Stimulated activated CD8-positive, alpha-beta memory T cell treated with anti-CD3 and anti-CD28 coated beads, Interleukin-2, amount 100 ng/mL, for 48 hours (primary cell): ENCODE measurements at regions not wholly inside any gene's neighbourhood (a gene's known extent, or its start where the extent isn't known, plus 50 kb on each side); places are given as distances from the start of the nearest gene placed in this dataset.

Source experiments
- DNase-seq, 2 donors: peaks; one replicate each; pipeline ENCODE4 v3.0.0-alpha.2; 2020; ENCODE audit warnings: low read depth in 2 of 2

DNA sequence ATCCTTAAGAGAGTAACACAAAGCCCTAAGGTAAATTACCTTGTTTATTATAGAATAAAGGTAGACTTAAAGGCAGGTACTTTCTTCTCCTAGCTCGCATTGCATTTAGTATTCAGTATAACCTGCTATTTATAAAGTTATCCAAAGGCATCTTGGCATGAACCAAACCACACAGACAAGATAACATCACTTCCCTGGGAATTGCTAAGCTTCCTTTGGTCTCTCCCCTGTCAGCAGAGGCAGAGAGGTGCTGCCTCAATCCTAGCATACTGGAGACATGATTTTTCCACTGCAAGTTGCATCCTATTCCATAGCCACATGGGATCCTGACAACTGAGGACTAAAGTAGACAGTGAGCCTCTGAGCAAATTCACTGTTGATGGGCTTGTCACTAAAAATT, 101.7 kb upstream of the IL6 start:
- no peak for DNase-seq

DNA sequence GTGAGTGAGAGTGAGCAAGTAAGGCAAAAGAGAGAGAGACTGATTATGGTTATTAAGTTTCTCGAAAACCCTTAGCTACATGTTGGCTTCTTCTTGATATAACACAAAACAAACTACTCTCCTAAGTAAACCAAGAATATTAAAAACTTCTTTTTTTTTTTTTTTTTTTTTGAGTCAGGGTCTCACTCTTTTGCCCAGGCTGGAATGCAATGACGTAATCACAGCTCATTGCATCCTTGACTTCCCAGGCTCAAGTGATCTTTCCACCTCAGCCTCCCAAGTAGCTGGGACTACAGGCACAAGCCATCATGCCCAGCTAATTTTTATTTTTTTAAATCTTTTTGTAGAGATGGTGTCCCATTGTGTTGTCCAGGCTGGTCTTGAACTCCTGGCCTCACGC, 102.2 kb upstream of the IL6 start:
- no peak for DNase-seq

DNA sequence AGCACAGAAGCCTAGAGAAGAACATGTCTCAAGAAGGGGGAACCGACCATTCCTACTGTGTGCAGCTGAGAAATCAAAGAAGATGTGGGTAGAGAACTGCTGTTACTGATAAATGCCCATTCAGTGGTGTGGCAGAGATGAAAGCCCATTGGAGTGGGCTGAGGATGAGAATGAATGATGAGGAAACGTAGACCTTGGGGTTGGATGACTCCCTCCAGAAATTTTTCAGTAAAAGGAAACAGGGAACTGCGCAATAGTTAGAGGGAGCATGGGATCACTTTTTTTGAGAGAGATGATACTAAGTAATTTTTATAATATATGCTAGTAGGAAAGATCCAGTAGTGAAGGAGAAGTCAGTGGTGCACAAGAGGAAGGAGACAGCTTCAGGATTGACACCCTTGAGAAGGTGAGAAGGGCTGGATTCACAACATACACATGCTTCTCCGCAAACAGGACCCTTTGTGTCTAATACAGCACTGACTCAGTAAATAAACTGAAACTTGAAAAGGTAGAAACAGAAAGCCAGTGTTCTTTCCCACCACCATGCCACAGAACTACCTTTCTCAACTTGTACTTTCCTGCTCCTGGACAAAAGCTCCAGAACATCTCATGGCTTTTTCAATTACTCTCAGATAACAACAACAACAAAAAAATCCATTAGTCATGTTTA, 104.7 kb upstream of the IL6 start:
- DNase-seq, result no peak

- DNase-seq, result no peak
Observed at GRCh38 chr7:22618528-22618927, 108.5 kb upstream of the IL6 start.

- DNase-seq, result no peak
Observed at GRCh38 chr7:22617166-22617565, 109.8 kb upstream of the IL6 start.

DNA sequence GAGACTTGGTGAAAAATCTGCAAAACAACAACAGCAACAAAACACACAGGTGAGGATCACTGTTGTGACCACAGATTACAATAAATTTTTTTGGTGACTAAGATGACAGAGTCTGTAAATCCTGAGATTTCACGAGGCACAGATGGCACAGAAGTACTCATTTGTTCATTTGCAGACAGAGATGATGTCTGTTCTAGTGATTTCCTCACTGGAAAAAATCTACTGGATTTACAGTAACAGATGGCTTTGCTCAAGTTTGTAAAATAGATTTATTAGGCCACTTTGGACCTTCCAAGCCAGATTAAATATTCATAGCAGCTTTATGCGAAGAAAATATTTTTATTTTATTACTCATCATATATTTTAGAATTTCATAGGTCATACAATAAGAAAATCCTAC, 113.5 kb upstream of the IL6 start:
- no peak for DNase-seq

DNA sequence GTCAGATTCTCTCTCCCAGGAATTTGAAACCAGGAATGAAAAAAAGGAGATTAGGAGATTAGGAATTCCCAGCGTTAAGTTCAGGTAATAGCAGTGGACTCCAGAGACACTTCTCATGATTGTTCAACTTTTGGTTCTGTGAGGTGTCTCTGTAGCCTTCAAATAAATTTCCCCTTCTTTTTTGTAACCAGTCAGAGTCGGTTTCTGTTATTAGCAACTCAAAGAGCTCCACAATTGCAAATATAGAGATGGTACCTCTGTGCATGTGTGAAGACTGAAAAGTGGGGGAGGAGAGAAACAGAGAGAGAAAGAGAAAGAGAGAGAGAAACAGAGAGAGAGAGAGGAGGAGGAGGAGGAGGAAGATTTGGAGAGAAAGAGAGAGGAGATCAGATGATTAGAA, 112.8 kb upstream of the STEAP1B start:
- no peak for DNase-seq

DNA sequence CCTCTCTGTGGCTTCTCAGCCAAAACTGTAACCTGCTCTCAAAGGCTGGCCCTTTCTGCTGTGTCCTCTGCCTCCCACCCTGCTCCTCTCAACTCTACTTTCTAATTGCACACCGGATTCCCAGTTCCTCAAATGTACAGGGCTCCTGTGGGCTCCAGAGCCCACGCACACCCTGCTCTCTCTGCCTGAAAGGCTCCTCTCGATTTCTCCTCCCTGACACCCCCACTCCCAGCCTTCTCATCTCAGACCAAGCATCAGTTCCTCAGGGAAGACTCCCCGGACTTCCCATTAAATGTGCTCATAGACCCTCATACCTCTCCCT, 111.7 kb upstream of the STEAP1B start:
- DNase-seq, result no peak

- DNase-seq, result no peak
Observed at GRCh38 chr7:22610951-22611757, 111.2 kb upstream of the STEAP1B start.

DNA sequence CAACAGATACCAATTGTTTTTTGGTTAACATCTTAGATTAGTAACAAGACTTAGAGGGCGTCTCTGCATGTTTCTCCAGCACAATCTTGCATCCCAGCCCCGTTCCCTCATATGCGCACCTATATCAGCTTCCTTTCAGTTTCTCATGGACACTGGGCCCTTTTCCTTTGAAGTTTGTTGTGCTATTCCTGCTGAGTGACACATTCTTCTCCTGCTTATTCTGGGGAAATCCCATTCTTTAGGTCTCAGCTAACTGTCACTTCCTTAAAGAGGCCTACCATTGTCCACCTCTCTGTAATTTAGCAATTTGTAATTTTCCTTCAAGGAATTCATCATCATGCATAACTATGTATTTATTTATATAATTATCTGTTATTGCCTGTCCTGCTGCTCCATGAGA, 110.3 kb upstream of the STEAP1B start:
- DNase-seq, result no peak

- no peak for DNase-seq
Observed at GRCh38 chr7:22607180-22607579, 107.2 kb upstream of the STEAP1B start.

DNA sequence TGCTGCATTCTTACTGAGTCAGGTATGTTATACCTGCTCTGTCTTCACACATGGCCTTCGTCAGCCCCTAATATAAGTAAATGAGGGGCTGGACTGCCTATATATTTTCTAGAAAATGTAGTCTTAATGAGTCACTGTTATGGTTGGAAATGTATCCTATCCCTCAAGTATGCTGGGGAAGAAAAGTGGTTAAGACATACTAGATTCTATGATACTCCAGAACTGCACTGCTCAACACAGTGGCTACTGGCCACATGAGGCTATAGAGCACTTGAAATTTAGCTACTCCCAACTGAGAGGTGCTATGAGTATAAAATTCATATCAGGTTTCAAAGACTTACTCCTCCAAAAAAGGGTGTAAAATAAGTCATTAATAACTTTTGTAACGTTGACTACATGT, 104.3 kb upstream of the STEAP1B start:
- DNase-seq, result no peak

GRCh38 chr7:22601812-22602565, 102.0 kb upstream of the STEAP1B start:
- no peak for DNase-seq

GRCh38 chr7:22601408-22601807, 101.4 kb upstream of the STEAP1B start:
- DNase-seq, result no peak

- no peak for DNase-seq
Observed at GRCh38 chr7:22601003-22601402, 101.0 kb upstream of the STEAP1B start.

- no peak for DNase-seq
Observed at GRCh38 chr7:22598318-22598920, 98.4 kb upstream of the STEAP1B start.

DNA sequence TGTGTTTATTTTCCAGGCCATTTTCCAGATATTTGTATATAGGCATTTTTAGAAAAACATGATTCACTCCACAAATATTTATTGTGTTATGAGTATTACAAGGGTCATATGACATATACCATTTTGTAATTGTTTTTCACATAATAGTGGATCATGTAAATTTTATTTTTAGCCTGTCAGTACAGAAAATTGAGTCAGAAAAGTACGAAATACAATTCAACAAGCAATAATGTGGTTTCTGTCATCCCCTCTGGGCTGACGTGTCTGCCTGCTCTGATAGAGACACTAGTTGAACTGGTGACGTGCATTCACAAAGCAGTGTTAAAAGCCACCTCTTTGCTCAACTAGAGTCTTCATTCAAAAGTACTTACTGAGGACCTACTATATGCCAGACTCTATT, 97.9 kb upstream of the STEAP1B start:
- DNase-seq, result no peak

- DNase-seq, result no peak
Observed at GRCh38 chr7:22596763-22597400, 96.9 kb upstream of the STEAP1B start.

DNA sequence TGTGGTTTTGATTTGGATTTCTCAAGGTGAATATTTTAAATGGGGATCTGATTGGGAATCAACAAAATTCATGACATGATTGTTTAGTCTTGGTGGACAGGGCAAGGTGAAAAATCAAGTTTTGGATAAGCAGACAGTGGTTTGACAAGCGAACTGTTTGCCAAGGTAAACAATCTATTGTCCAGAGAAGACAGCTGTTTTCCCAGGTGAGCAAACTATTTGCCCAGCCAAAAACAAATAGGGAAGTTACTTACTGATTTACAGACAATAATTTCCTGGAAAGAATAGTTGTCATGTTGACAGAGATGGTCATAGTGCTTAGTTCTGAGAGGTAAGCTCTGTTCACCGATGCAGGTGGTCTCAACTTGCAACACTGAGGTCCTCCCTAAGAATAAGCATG, 94.0 kb upstream of the STEAP1B start:
- DNase-seq, result no peak

- DNase-seq, result no peak
Observed at GRCh38 chr7:22591271-22591670, 91.3 kb upstream of the STEAP1B start.

DNA sequence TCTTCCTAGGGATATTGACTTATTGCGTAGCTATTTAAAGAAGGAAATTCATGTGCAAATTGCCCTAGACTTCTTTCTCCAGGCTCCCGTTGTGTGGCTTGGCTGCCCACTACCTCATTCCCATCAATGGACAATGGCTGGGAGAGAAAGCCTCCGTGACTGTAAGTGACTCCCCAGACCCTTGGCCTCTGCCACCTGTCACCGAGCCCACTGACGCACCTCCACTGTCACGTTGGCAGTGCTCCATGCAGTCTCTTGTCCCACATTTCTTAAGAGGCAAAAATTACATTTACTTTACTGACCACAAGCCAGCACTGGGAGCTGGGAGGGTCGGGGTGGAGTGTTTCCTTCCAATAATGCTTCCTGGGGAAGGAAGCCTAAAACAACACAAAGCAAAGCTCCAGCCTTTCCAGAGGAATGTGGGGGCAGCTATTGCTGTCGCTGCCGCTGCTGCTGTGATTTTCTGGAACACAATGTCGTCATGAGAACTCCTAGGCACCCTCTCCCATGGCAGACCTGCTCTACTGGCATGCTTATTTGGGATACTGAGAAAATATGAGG, 89.7 kb upstream of the STEAP1B start:
- no peak for DNase-seq

- no peak for DNase-seq
Observed at GRCh38 chr7:22588351-22588750, 88.4 kb upstream of the STEAP1B start.
